ENCODE measurements at regions not wholly inside any gene's neighbourhood (a gene's known extent, or its start where the extent isn't known, plus 50 kb on each side); places are given as distances from the start of the nearest gene placed in this dataset.

DNA sequence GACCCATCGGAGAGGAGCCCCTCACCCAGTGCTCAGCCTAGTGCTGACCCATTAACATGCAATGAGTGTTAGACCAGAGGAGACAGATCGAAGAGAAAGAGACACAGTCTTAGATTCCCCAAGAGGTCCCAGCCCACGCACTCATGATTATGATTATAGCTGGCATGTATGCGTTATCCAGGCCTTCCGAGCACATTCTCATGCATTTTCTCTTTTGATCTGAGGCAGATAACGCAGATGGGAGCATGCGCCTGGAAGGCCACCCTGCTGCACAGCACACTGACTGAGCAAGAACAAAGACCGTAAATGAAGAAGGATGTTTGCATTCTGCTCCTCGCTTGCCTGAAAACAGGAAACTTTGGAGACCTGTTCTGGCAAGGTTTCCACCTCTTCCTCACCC is 232.7 kb downstream of the SOX9 start:
- Mint-ChIP-seq H3K4me3 (no peak overlapping the region), H3K4me1 (peaks cover 20% of the 10 kb centered on the region), H3K36me3 (ENCODE audit: low read depth) (no peaks in the 10 kb centered on the region), H3K27ac (no peak overlapping the region), H3K27me3 (ENCODE audit: insufficient read depth, low read depth, poor library complexity) (peaks cover 5% of the 10 kb centered on the region), H3K9me3 (no peaks in the 10 kb centered on the region)
- H3K27me3 ChIP-seq (ENCODE audit: insufficient read depth): no peaks in the 10 kb centered on the region
- no peak overlapping the region for H3K4me2 ChIP-seq
- H4K20me1 ChIP-seq (replicated peaks; ENCODE audit: insufficient read depth): no peaks in the 10 kb centered on the region
- no peak for DNase-seq (ENCODE audit: low spot score)
- no peak for ATAC-seq
- no peak overlapping the region for H3K4me3 ChIP-seq
- H3K9me2 ChIP-seq (ENCODE audit: insufficient read depth): no peaks in the 10 kb centered on the region
- TF ChIP-seq ZNF331 (CRISPR knock-in tag; IDR thresholded peaks at IDR 0.05; ENCODE audit: low read depth) (no peak), CREB1 (CRISPR knock-in tag; IDR thresholded peaks at IDR 0.05; ENCODE audit: low read depth) (no peak), STAT1 (IDR thresholded peaks at IDR 0.05; ENCODE audit: unreplicated experiment) (no peak), EZH2 (IDR thresholded peaks at IDR 0.05; ENCODE audit: low read depth, unreplicated experiment) (no peak), NANOG (IDR thresholded peaks at IDR 0.05; ENCODE audit: borderline replicate concordance) (no peak), POLR2AphosphoS5 (IDR thresholded peaks at IDR 0.05; ENCODE audit: low read depth) (no peak), EZH2phosphoT487 (IDR thresholded peaks at IDR 0.05; ENCODE audit: unreplicated experiment) (no peak), JUNB (IDR thresholded peaks at IDR 0.05; ENCODE audit: unreplicated experiment) (no peak)
- TF ChIP-seq, protein P1, sequence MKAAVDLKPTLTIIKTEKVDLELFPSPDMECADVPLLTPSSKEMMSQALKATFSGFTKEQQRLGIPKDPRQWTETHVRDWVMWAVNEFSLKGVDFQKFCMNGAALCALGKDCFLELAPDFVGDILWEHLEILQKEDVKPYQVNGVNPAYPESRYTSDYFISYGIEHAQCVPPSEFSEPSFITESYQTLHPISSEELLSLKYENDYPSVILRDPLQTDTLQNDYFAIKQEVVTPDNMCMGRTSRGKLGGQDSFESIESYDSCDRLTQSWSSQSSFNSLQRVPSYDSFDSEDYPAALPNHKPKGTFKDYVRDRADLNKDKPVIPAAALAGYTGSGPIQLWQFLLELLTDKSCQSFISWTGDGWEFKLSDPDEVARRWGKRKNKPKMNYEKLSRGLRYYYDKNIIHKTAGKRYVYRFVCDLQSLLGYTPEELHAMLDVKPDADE (IDR thresholded peaks at IDR 0.05): no peak
- TF ChIP-seq, protein P2, sequence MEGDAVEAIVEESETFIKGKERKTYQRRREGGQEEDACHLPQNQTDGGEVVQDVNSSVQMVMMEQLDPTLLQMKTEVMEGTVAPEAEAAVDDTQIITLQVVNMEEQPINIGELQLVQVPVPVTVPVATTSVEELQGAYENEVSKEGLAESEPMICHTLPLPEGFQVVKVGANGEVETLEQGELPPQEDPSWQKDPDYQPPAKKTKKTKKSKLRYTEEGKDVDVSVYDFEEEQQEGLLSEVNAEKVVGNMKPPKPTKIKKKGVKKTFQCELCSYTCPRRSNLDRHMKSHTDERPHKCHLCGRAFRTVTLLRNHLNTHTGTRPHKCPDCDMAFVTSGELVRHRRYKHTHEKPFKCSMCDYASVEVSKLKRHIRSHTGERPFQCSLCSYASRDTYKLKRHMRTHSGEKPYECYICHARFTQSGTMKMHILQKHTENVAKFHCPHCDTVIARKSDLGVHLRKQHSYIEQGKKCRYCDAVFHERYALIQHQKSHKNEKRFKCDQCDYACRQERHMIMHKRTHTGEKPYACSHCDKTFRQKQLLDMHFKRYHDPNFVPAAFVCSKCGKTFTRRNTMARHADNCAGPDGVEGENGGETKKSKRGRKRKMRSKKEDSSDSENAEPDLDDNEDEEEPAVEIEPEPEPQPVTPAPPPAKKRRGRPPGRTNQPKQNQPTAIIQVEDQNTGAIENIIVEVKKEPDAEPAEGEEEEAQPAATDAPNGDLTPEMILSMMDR (conservative IDR thresholded peaks at IDR 0.05; ENCODE audit: low read depth in 2 of 2): no peak
- TF ChIP-seq, protein P3, sequence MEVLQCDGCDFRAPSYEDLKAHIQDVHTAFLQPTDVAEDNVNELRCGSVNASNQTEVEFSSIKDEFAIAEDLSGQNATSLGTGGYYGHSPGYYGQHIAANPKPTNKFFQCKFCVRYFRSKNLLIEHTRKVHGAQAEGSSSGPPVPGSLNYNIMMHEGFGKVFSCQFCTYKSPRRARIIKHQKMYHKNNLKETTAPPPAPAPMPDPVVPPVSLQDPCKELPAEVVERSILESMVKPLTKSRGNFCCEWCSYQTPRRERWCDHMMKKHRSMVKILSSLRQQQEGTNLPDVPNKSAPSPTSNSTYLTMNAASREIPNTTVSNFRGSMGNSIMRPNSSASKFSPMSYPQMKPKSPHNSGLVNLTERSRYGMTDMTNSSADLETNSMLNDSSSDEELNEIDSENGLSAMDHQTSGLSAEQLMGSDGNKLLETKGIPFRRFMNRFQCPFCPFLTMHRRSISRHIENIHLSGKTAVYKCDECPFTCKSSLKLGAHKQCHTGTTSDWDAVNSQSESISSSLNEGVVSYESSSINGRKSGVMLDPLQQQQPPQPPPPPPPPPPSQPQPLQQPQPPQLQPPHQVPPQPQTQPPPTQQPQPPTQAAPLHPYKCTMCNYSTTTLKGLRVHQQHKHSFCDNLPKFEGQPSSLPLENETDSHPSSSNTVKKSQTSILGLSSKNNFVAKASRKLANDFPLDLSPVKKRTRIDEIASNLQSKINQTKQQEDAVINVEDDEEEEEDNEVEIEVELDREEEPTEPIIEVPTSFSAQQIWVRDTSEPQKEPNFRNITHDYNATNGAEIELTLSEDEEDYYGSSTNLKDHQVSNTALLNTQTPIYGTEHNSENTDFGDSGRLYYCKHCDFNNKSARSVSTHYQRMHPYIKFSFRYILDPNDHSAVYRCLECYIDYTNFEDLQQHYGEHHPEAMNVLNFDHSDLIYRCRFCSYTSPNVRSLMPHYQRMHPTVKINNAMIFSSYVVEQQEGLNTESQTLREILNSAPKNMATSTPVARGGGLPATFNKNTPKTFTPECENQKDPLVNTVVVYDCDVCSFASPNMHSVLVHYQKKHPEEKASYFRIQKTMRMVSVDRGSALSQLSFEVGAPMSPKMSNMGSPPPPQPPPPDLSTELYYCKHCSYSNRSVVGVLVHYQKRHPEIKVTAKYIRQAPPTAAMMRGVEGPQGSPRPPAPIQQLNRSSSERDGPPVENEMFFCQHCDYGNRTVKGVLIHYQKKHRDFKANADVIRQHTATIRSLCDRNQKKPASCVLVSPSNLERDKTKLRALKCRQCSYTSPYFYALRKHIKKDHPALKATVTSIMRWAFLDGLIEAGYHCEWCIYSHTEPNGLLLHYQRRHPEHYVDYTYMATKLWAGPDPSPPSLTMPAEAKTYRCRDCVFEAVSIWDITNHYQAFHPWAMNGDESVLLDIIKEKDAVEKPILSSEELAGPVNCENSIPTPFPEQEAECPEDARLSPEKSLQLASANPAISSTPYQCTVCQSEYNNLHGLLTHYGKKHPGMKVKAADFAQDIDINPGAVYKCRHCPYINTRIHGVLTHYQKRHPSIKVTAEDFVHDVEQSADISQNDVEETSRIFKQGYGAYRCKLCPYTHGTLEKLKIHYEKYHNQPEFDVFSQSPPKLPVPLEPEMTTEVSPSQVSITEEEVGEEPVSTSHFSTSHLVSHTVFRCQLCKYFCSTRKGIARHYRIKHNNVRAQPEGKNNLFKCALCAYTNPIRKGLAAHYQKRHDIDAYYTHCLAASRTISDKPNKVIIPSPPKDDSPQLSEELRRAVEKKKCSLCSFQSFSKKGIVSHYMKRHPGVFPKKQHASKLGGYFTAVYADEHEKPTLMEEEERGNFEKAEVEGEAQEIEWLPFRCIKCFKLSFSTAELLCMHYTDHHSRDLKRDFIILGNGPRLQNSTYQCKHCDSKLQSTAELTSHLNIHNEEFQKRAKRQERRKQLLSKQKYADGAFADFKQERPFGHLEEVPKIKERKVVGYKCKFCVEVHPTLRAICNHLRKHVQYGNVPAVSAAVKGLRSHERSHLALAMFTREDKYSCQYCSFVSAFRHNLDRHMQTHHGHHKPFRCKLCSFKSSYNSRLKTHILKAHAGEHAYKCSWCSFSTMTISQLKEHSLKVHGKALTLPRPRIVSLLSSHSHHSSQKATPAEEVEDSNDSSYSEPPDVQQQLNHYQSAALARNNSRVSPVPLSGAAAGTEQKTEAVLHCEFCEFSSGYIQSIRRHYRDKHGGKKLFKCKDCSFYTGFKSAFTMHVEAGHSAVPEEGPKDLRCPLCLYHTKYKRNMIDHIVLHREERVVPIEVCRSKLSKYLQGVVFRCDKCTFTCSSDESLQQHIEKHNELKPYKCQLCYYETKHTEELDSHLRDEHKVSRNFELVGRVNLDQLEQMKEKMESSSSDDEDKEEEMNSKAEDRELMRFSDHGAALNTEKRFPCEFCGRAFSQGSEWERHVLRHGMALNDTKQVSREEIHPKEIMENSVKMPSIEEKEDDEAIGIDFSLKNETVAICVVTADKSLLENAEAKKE (CRISPR knock-in tag; IDR thresholded peaks at IDR 0.05): no peak
- TF ChIP-seq, protein P4, sequence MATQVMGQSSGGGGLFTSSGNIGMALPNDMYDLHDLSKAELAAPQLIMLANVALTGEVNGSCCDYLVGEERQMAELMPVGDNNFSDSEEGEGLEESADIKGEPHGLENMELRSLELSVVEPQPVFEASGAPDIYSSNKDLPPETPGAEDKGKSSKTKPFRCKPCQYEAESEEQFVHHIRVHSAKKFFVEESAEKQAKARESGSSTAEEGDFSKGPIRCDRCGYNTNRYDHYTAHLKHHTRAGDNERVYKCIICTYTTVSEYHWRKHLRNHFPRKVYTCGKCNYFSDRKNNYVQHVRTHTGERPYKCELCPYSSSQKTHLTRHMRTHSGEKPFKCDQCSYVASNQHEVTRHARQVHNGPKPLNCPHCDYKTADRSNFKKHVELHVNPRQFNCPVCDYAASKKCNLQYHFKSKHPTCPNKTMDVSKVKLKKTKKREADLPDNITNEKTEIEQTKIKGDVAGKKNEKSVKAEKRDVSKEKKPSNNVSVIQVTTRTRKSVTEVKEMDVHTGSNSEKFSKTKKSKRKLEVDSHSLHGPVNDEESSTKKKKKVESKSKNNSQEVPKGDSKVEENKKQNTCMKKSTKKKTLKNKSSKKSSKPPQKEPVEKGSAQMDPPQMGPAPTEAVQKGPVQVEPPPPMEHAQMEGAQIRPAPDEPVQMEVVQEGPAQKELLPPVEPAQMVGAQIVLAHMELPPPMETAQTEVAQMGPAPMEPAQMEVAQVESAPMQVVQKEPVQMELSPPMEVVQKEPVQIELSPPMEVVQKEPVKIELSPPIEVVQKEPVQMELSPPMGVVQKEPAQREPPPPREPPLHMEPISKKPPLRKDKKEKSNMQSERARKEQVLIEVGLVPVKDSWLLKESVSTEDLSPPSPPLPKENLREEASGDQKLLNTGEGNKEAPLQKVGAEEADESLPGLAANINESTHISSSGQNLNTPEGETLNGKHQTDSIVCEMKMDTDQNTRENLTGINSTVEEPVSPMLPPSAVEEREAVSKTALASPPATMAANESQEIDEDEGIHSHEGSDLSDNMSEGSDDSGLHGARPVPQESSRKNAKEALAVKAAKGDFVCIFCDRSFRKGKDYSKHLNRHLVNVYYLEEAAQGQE (IDR thresholded peaks at IDR 0.05; ENCODE audit: unreplicated experiment): no peak
- H3F3A ChIP-seq (replicated peaks; ENCODE audit: low read depth): no peaks in the 10 kb centered on the region
- no peak overlapping the region for H3K27ac ChIP-seq (ENCODE audit: low read depth)
- H3K36me3 ChIP-seq (ENCODE audit: insufficient read depth): no peaks in the 10 kb centered on the region
- no peaks in the 10 kb centered on the region; the same call in 1 of the 2 replicates for H3K4me1 ChIP-seq (ENCODE audit: insufficient read depth)
- peak overlapping the region; percentile 43; the same call in 1 of the 2 replicates for H2AFZ ChIP-seq
- no peaks in the 10 kb centered on the region for H3K79me2 ChIP-seq (replicated peaks; ENCODE audit: insufficient read depth)

Measured in GM23338 (cell line).